Left forelimb (tissue), 1 donor: ENCODE measurements at regions not wholly inside any gene's neighbourhood (a gene's known extent, or its start where the extent isn't known, plus 50 kb on each side); places are given as distances from the start of the nearest gene placed in this dataset.
"Not testable (repeated sequence)": the region's sequence is repeated elsewhere in the genome, so short reads cannot be mapped to it uniquely, and the experiment has no call there.

Source experiments
- DNase-seq: peaks from one replicate; pipeline ENCODE4 v3.0.0-alpha.2; 2018; ENCODE audit warnings: low spot score

DNA sequence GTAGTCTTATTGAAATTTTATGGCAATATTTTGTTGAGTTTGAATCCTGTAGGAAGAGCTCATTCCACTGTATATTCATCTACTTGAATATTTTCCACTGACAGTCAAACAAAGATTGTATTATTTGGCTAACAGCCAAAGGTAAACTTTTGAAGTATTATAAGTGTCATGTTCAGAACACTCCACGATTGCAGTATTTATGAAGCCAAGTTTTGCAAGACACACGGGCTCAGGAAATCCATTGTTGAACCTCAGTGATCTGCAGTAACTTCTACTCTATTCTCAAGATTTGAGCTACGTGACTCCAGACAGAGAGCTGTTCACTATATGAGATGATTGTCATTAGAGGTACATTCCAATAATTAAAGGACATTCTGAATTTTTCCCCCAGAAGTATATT is 302.7 kb upstream of the ADGRL3 start:
- DNase-seq: no peak

DNA sequence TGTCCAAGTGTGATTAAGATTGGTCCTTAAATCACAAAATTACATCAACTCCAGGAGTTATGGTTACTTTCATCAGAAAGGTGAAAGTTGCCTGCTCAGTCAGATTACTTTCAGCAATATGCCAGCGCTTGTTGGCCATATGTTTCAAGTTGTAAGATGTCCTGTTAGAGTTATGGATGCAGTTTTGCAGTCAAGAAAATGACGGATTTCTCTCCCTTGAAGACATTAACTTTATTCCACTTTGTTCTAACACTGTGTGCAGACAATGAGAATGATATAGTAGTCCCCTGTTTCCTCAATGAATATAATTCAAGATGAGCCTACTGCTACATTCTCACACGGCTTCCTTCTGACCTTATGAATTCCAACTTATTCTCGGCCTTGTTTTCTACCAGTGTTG is 295.0 kb upstream of the ADGRL3 start:
- DNase-seq: no peak

DNA sequence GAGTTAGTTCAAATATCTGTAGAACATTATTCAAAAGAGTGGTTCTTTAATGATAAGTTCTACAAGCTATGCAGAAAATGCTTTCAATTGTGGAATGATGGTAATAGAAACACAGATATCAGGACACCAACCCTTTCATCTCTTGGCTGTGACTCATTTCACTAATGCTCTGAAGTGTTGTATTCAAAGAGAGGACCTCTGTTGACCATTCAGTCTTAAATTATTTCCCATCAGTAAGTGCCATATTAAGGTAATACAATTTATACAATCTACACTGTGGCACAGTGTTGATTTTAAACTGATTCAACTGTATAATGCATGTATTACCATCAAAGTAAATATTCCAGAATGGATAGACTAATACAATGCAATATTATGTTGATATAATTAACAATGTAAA is 289.0 kb upstream of the ADGRL3 start:
- DNase-seq: no peak

DNA sequence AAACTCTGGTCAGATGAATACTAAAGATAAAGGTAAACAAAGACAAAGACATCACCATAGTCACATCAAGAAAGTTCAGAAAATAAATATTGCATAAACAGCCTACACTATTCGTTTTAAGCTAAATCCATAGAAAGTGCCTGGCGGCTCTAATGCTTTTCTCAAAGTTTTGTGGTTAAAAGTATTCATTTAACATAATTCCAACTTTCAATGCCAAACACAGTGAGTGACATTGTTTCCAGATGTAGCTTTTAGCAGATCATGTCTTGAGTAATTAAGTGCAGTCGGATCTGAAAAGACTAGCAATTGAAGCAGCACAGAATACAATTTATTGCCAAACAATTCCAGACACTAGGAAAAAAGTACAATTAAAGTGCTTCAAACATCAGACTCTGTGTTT is 287.1 kb upstream of the ADGRL3 start:
- no peak for DNase-seq

DNA sequence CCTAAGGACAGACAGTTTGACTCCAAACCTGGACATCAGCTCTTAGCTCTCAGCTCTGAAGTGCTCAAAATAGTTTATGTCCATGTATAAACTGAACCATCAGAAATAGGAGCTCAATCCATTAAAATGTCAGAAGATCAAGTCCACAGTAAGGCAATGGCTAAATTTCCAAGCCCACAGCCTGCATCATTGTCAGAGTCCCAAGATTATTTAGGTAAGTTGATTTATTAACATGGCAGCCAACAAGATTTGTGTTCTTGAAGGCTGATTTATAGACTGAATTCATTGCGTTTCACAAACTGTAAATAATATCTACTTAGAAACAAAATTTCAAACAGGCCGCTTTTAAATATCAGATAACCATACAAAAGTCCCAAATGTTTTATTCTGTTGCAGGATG is 286.5 kb upstream of the ADGRL3 start:
- DNase-seq: no peak

DNA sequence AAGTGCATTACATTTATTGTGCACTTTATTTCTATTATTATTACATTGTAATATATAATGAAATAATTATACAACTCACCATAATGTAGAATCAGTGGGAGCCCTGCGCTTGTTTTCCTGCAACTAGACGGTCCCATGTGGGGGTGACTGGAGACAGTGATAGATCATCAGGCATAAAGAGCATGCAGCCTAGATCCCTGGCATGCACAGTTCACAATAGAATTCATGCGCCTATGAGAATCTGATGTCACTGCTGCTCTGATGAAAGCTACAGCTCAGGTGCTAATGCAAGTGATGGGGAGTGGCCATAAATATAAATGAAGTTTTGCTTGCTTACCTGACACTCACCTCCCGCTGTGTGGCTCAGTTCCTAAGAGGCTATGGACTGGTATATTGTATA is 278.4 kb upstream of the ADGRL3 start:
- DNase-seq: not testable (repeated sequence)

DNA sequence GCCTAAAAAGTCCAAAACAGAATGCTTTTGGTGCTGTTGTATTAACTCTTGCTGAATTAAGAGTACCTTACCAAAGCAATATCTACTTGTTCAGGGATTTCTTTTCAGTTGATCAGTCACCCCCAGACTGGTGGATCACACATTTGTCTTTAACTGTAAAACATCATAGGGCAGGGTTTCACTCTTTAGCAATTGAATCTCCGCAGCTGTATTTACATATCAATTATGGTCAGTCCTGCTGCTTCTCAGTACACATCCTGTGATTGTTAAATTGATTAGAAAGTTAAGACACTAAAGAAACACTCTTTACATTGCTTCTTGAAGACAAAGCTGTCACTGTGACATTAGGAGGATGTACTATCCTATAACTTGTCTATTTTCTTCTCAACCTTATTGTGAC is 277.1 kb upstream of the ADGRL3 start:
- DNase-seq: no peak

DNA sequence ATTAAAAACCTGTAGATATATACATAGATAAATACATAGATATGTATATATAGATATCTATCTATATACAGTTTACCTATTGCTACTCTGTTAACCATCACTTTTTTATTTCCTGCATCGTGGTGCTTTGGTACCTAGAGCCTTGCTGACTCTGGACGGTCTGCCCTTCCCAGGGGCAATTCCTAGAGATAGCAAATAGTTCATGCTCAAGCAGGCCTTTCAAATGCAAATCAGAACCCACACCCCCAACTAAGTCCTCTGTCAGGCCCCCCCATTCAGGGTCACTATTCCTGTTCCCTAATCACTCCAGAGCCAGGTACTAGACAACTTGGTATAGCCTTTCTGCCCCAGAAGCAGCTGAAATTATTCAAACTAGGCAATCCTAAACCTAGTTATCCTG is 273.5 kb upstream of the ADGRL3 start:
- no peak for DNase-seq

DNA sequence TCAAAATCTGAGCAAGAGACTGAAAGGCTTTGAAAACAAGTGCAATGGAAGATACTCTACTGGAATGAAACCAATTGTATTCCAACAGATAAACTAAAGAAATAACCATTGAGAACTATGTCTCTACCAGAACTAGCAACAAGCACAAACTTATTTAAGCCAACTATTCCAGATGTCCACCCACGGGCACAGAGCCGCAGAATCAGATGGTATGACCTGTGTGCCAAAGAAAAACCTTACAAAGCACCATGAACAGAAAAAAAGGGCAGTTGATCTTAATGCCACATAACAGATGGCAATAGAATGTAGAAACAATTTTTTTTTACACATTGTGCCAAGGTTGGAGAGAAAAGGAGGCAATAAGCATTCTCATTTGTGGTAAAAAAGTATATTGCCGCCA is 269.3 kb upstream of the ADGRL3 start:
- no peak for DNase-seq

DNA sequence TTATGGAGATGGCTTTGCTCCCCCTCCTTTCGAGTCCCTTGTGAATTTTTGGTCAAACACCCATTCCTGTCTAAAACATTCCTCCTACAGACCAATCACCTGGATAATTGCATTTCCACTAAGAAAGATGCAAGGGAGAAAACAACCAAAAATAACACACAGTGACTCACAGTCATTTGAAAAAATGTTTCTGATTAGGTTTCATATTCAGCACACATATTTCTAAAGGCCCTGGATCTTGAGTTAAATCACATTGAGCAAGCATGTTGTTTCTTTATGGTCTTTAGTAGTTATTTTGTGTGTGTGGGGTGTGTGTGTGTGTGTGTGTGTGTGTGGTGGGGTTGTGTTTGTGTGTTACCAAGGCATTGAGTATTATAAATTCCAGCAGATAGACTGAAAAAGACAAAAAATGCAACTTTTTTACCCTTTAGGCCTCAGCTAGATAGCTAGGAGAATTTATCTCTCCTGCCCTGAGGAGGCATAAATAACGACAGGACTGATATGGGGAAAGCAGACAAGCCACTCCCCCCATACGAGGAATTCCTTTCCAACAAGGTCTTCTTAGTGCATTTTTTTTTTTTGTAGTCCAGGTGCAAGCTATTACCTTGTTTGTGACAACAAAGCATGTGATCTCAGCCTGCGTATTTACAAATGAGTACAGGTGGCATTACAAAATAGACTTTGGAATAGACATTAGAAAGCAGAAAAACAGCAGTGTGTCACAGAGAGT is 265.4 kb upstream of the ADGRL3 start:
- DNase-seq: no peak

DNA sequence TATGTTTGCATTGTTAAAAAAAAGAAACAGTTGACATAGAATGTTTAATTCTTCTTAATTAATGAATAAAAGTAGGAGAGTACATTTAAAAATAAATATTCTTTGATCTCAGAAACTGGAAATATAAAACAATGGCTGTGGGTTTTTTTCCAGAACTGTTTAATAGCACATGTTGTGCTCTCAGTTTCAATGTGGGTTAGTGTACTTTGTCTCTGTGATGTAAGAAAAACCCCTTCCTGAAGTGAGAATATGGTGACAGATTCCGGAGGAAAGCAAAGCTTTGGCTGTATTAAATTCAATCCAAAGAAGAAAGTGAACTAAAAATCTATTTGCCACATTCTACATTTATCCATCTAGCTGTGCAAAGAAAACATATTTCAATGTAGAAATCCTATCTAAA is 261.9 kb upstream of the ADGRL3 start:
- no peak for DNase-seq

DNA sequence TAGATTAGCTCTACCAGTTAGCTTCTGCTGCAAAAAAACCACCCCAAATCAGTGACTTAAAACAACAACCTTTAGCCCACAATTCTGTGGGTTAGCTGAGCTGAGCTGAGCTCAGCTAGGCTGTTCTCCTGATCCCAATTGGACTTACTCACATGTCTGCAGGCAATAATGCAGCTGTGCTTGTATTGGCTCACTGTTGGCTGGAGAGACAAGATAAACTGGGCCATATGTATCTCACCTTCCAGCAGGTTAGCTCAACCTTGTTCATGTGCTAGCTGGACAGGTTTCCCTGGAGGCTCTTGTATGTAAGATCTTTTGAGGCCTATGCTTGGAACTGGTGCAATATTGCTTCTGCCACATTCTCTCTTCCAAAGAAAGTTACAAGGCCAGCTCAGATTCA is 261.5 kb upstream of the ADGRL3 start:
- no peak for DNase-seq

DNA sequence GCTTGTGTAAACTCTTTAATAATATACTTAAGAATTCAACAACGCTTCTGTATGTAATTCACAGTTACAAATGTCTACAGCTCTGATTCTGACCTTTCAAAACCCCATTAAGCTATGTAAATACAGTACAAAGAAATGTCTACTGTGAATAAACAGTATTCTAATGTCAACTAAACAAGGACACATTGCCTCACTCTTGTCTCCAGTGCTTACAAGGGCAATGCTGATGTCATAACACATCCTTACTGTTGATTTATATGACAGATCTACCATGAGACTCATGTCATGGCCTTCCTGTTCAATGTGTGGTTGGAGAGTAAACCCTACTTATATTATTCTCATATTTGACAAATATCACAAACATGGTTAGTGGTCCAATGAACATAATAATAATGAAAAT is 256.1 kb upstream of the ADGRL3 start:
- no peak for DNase-seq

DNA sequence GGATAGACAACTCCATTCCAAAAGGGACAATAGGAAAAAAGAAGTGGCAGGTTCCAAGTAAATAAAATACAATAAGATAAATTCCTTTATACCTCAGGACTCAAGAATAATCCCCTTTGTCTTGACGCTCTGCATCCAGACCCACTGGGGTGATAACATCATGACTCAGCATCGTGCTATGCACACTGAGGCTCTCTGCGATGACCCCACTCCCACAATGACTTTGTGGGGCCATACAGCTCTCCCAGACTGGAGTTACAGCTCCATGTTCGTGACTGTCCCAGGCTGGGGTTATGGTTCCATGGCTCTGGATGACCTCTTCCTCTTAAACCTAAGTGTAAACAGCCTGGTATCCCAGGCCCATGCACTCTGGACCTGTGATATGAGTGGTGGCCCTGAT is 254.5 kb upstream of the ADGRL3 start:
- DNase-seq: no peak

DNA sequence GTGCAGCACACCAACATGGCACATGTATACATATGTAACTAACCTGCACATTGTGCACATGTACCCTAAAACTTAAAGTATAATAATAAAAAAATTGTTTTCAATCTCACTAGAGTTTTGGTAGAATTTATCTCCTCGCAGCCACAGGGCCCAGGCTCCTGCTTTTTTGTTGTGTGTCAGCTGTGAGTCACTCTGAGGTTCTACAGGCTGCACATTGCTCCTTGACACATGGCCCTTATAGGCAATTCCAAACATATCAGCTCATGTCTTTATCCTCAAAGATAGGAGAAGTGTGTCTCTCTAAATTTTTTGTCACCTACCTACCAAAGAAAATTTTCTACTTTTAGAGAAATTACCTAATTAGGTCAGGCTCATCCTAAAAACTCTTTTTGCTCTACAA is 252.1 kb upstream of the ADGRL3 start:
- no peak for DNase-seq

DNA sequence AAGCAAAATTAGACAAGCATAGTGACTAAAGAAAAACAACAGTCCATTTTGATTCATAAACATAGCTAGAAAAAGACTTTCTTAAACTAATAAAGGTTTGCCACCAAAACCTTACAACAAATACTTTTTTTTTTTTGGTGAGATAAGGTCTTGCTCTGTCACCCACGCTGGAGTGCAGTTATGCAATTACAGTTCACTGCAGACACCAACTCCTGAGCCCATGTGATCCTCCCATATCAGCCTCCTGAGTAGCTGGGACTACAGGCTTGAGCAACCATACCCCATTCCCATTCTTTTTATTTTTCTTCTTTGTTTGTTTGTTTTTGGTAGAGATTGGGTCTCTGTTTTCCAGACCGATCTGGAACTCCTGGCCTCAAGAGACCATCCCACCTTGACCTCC is 247.2 kb upstream of the ADGRL3 start:
- DNase-seq: no peak

DNA sequence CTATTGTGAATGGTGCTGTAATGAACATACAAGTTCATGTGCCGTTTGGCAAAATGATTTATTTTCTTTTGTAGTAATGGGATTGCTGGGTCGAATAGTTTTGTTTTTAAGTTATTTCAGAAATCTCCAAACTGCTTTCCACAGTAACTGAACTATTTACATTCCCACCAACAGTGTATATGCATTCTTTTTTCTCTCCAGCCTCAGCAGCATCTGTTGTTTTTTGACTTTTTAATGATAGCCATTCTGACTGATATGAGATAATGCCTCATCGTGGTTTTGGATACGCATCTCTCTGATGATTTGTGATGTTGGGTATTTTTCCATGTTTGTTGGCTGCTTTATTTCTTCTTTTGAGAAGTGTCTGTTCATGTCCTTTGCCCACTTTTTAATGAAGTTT is 246.3 kb upstream of the ADGRL3 start:
- no peak for DNase-seq

DNA sequence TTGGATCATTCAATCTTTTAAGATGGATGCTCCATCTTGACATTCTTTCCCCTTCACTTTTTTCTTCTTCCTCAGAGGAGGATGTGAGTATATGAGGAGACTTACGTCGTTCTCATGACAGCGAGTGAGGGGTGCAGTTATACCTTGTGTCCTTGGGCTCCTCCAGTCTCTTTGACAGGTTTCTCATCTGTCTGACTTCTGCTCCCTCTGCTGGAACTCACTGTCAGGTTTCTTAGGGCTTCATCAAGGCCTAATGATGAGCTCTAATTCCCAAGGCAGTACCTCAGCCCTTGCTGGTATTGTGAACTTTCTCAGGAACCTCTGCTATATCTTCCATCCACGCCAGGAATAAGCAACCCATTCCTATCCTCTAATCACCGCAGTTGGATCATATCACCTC is 237.8 kb upstream of the ADGRL3 start:
- DNase-seq: no peak

DNA sequence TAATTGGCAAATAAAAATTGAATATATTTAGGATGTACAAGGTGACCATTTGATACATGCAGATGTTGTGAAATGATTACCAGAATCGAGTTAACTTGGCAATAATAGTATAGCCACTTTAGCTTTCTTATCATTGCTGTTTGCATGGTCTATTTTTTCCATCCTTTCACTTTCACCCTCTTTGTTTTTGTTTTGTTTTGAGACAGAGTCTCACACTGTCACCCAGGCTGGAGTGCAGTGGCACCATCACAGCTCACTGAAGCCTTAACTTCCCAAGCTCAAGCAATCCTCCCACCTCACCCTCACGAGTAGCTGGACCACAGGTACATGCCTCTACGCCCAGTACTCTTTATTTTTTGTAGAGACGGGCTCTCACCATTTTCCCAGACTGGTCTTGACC is 218.6 kb upstream of the ADGRL3 start:
- DNase-seq: no peak

DNA sequence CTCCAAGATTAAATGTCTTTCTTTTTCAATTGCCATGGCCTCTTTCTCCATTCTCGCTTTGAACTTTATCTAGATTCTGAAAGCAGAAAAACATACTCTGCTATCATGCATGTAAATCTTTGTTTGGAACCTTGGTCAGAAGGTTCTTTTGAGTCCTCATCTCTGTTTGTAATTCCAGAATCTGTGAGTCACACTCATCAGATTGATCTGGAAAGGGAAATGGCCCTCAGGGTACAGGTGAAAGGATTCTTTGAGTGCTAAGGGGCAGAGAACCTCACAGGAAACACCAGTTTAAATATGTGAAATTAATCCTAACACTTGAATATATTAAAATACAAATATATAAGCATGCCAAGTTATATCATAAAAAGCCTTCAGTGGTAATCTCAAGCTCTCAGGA is 211.0 kb upstream of the ADGRL3 start:
- DNase-seq: no peak

DNA sequence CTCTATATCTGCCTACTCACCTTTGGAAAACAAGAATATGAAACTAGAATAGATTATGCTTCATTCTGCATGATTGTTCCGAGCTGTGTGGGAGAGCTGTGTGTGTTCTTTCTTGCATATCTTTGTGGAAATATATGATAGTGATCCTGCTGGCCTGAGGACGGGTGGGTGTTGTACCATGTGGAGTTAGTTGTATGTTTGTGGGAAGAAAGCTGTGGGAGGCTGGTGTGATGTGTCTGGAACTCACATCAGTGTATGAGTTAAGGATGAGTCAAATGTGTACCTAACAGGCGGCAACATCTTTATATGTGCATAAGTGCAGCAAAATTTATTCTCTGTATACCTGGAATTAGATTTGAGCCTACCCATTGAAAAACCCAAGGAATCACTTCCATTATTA is 208.1 kb upstream of the ADGRL3 start:
- DNase-seq: no peak

DNA sequence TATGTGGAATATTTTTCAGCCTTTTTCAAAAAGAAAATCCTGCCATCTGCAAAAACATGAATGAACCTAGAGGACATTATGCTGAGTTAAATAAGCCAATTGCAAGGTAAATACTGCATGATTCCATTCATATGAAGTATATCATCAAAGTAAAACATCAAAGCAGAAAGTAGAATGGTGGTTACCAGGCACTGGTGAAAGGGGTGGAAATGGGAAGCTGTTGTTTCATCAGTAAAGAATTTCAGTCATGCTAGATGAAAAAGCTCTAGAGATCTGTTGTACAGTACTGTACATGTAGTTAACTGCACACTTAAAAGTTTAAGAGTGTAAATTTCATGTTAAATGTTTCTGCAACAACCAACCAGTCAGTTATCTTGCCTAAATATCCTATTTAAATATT is 196.8 kb upstream of the ADGRL3 start:
- no peak for DNase-seq

DNA sequence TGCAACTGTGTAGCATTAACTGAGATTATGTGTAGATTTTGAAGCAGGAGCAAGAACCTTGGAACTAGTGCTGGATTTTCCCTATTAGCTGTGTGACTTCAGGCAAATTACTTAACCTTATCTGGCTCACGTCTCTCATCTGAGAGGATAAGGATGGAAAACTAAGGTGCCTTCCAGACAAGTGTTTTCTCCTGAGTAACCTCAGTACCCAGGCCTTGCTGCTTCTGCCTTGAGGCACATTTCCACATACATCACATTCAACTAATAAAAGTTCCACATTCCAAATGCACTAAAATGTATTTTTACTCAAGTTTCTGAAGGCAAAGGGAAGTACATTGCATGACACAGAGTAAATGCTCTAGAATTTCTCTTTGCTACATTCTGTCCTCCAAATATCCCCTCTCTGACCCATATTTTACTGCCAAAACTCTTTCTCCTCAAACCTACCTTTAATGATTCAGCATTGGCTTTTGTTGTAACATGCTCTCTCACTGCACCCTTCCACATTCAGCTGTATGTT is 195.4 kb upstream of the ADGRL3 start:
- DNase-seq: no peak

DNA sequence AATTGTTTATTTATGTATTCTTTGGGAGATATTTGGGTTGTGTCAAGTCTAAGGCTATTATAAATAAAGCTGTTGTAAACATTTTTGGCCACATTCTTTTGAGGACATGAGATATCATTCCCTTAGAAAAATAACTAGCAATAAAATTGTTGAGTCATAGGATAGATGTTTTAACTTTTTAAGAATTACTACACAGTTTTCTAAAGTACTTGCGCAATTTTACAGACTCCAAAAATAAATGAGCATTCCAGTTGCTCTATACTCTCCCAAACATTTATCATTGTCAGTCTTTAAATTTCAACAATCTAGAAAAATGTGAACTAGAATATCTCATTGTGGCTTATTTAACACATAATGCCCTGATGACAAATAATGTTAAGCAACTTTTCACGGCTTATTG is 189.1 kb upstream of the ADGRL3 start:
- no peak for DNase-seq

DNA sequence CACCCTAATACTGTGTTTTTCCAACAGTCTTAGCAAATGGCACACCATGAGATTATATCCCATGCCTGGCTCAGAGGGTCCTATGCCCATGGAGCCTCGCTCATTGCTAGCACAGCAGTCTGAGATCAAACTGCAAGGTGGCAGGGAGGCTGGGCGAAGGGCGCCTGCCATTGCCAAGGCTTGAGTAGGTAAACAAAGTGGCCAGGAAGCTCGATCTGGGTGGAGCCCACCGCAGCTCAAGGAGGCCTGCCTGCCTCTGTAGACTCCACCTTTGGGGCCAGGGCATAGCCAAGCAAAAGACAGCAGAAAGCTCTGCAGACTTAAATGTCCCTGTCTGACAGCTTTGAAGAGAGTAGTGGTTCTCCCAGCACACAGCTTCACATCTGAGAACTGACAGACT is 188.2 kb upstream of the ADGRL3 start:
- not testable (repeated sequence) for DNase-seq
